ENCODE measurements at regions not wholly inside any gene's neighbourhood (a gene's known extent, or its start where the extent isn't known, plus 50 kb on each side); places are given as distances from the start of the nearest gene placed in this dataset.

- TF ChIP-seq CTCF (IDR thresholded peaks at IDR 0.05), result no peak
- no peak for TF ChIP-seq POLR2A (IDR thresholded peaks at IDR 0.05)
Observed at GRCh38 chr10:123515661-123516060, 150.5 kb upstream of the GPR26 start.
